Kidney (tissue), 13 donors: ENCODE measurements at regions not wholly inside any gene's neighbourhood (a gene's known extent, or its start where the extent isn't known, plus 50 kb on each side); places are given as distances from the start of the nearest gene placed in this dataset.

ENCODE experiments used
- DNase-seq, 5 donors: peaks; one replicate each; pipeline ENCODE4 v3.0.0-alpha.2; 2013 to 2020
- FAIRE-seq: peaks from 2 replicates; lab custom pipeline; 2012; peaks lifted over from hg19 to GRCh38; lab: Jason Lieb, UNC
- H3K27ac ChIP-seq, 2 donors: one replicate each; pipeline ENCODE4 v1.7.0; 2013; ENCODE audit warnings: low read depth in 2 of 2, low read length in 2 of 2, inconsistent platforms in 1 of 2
- H3K27me3 ChIP-seq: one replicate; pipeline ENCODE4 v1.7.1; 2013; ENCODE audit warnings: low read length, inconsistent platforms; ENCODE audit not compliant: control insufficient read depth, insufficient read depth
- H3K36me3 ChIP-seq, 3 donors: one replicate each; pipeline versions ENCODE4 v1.7.0 to v1.7.1; 2013; ENCODE audit warnings: low read length in 3 of 3, control low read depth in 1 of 3, inconsistent platforms in 1 of 3; ENCODE audit not compliant: insufficient read depth in 3 of 3, control insufficient read depth in 2 of 3
- H3K4me1 ChIP-seq, 3 donors: one replicate each; pipeline versions ENCODE4 v1.7.0 to v1.7.1; 2013; ENCODE audit warnings: low read length in 3 of 3, inconsistent platforms in 1 of 3, low read depth in 1 of 3; ENCODE audit not compliant: control insufficient read depth in 2 of 3, insufficient read depth in 2 of 3
- H3K4me3 ChIP-seq, 3 donors: one replicate each; pipeline versions ENCODE4 v1.7.0 to v1.8.1; 2013; ENCODE audit warnings: low read length in 3 of 3, control low read depth in 1 of 3, inconsistent platforms in 1 of 3
- H3K9ac ChIP-seq, 3 donors: one replicate each; pipeline versions ENCODE4 v1.7.0 to v1.7.1; 2013; ENCODE audit warnings: low read length in 3 of 3, control low read depth in 1 of 3, inconsistent platforms in 1 of 3
- H3K9me3 ChIP-seq, 3 donors: one replicate each; pipeline versions ENCODE4 v1.7.0 to v1.7.1; 2013; ENCODE audit warnings: low read length in 3 of 3, control low read depth in 1 of 3, inconsistent platforms in 1 of 3; ENCODE audit not compliant: control insufficient read depth in 2 of 3, insufficient read depth in 1 of 3
- CTCF ChIP-seq: IDR thresholded peaks from 3 replicates; pipeline ENCODE4 v1.5.1; 2012; ENCODE audit warnings: mild to moderate bottlenecking, moderate library complexity, borderline replicate concordance; ENCODE audit not compliant: insufficient read depth; ENCODE audit errors: extremely low read depth
- intact Hi-C: fragments of 100-400 bp; cut with DNase I; formaldehyde crosslinking; loops from one replicate; pipeline ENCODE4 v1.11.1; 2022
- donor health status: control.
- donor health status: control.
- donor health status: control.
- donor health status: control.
- donor health status: control.
- donor health status: DM: yes; HTN: yes; CAD: no.
- donor health status: Normal renal cell carcinoma (clear cell type).

GRCh38 chr12:25894759-25895158, 63.7 kb upstream of the RASSF8 start:
- TF ChIP-seq CTCF = no peak
- intact Hi-C loops = no loop called here
- no peak for FAIRE-seq
- Histone ChIP-seq H3K27me3 (no peaks in the 10 kb centered on the region), H3K4me1 (no peaks in the 10 kb centered on the region), H3K9me3 (peaks cover 0 to 4% (median 0%) of the 10 kb centered on the region in 3 donors), H3K9ac (no peak overlapping the region), H3K4me3 (no peak overlapping the region), H3K36me3 (no peaks in the 10 kb centered on the region), H3K27ac (no peak overlapping the region)
- no peak for DNase-seq

GRCh38 chr12:25896981-25897380, 61.5 kb upstream of the RASSF8 start:
- no peaks in the 10 kb centered on the region for H3K4me1 ChIP-seq
- no peak for TF ChIP-seq CTCF
- H3K9me3 ChIP-seq = peaks cover 0 to 4% (median 0%) of the 10 kb centered on the region in 3 donors
- H3K4me3 ChIP-seq = no peak overlapping the region
- DNase-seq (no peak), FAIRE-seq (no peak)
- intact Hi-C loops = no loop called here
- no peak overlapping the region for H3K9ac ChIP-seq
- no peaks in the 10 kb centered on the region for H3K27me3 ChIP-seq
- H3K27ac ChIP-seq = no peak overlapping the region
- no peaks in the 10 kb centered on the region for H3K36me3 ChIP-seq

- Histone ChIP-seq H3K27me3 (no peaks in the 10 kb centered on the region), H3K4me3 (no peak overlapping the region), H3K9ac (no peak overlapping the region), H3K36me3 (no peaks in the 10 kb centered on the region), H3K4me1 (no peaks in the 10 kb centered on the region), H3K27ac (no peak overlapping the region), H3K9me3 (no peaks in the 10 kb centered on the region)
- TF ChIP-seq CTCF = no peak
- intact Hi-C loops = no loop called here
- DNase-seq = no peak
- no peak for FAIRE-seq
Measured at GRCh38 chr12:25903603-25904245, 54.8 kb upstream of the RASSF8 start.

GRCh38 chr12:25904442-25904841, 54.0 kb upstream of the RASSF8 start:
- Histone ChIP-seq H3K36me3 (no peaks in the 10 kb centered on the region), H3K9me3 (no peaks in the 10 kb centered on the region), H3K4me1 (no peaks in the 10 kb centered on the region), H3K27ac (no peak overlapping the region), H3K27me3 (no peaks in the 10 kb centered on the region), H3K9ac (no peak overlapping the region), H3K4me3 (no peak overlapping the region)
- intact Hi-C loops = no loop called here
- DNase-seq (no peak), FAIRE-seq (no peak)
- TF ChIP-seq CTCF = no peak
